Lower lobe of right lung (tissue), 2 donors: ENCODE measurements at regions not wholly inside any gene's neighbourhood (a gene's known extent, or its start where the extent isn't known, plus 50 kb on each side); places are given as distances from the start of the nearest gene placed in this dataset.

ENCODE experiments used
- ATAC-seq, 2 donors: fragments of 200-7000 bp; cut with Tn5 transposase; one replicate each; pipeline ENCODE4 v1.9.1; 2020 to 2022; ENCODE audit warnings: mild to moderate bottlenecking in 2 of 2, moderate library complexity in 2 of 2
- DNase-seq: peaks from one replicate; pipeline ENCODE4 v3.0.0-alpha.2; 2020
- H3K27ac ChIP-seq: fragments of 200-600 bp; one replicate; pipeline ENCODE4 v1.8.0; 2022
- H3K27me3 ChIP-seq: fragments of 200-600 bp; one replicate; pipeline ENCODE4 v1.8.0; 2022; ENCODE audit warnings: low read depth
- H3K36me3 ChIP-seq: fragments of 200-600 bp; one replicate; pipeline ENCODE4 v1.8.0; 2022; ENCODE audit warnings: mild to moderate bottlenecking
- H3K4me1 ChIP-seq: fragments of 200-600 bp; one replicate; pipeline ENCODE4 v1.8.0; 2022
- H3K4me3 ChIP-seq: fragments of 200-600 bp; one replicate; pipeline ENCODE4 v1.8.0; 2022; ENCODE audit warnings: mild to moderate bottlenecking
- H3K9me3 ChIP-seq: fragments of 200-600 bp; one replicate; pipeline ENCODE4 v1.8.0; 2022
- intact Hi-C: fragments of 100-400 bp; cut with DNase I; formaldehyde crosslinking; loops from one replicate; pipeline ENCODE4 v1.11.0; 2022
- TF ChIP-seq, protein P1 (sequence below): fragments of 200-600 bp; IDR thresholded peaks from one replicate; pipeline ENCODE4 v1.8.0; 2022; ENCODE audit warnings: antibody characterized with exemption, mild to moderate bottlenecking
- donor health status: DM: no; HTN: yes; CAD: no; lungs with severe emphysema.

- TF ChIP-seq, protein P1, sequence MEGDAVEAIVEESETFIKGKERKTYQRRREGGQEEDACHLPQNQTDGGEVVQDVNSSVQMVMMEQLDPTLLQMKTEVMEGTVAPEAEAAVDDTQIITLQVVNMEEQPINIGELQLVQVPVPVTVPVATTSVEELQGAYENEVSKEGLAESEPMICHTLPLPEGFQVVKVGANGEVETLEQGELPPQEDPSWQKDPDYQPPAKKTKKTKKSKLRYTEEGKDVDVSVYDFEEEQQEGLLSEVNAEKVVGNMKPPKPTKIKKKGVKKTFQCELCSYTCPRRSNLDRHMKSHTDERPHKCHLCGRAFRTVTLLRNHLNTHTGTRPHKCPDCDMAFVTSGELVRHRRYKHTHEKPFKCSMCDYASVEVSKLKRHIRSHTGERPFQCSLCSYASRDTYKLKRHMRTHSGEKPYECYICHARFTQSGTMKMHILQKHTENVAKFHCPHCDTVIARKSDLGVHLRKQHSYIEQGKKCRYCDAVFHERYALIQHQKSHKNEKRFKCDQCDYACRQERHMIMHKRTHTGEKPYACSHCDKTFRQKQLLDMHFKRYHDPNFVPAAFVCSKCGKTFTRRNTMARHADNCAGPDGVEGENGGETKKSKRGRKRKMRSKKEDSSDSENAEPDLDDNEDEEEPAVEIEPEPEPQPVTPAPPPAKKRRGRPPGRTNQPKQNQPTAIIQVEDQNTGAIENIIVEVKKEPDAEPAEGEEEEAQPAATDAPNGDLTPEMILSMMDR, result no peak
- Histone ChIP-seq H3K9me3 (no peaks in the 10 kb centered on the region), H3K27me3 (peaks cover 8% of the 10 kb centered on the region), H3K27ac (no peak overlapping the region), H3K36me3 (no peaks in the 10 kb centered on the region), H3K4me3 (no peak overlapping the region), H3K4me1 (no peaks in the 10 kb centered on the region)
- intact Hi-C loops, result no loop called here
- ATAC-seq (peak in 1 of 2 donors; percentile 45), DNase-seq (no peak)
These were observed 69.5 kb upstream of the SSX2IP start for GRCh38 chr1:84759756-84760155.

DNA sequence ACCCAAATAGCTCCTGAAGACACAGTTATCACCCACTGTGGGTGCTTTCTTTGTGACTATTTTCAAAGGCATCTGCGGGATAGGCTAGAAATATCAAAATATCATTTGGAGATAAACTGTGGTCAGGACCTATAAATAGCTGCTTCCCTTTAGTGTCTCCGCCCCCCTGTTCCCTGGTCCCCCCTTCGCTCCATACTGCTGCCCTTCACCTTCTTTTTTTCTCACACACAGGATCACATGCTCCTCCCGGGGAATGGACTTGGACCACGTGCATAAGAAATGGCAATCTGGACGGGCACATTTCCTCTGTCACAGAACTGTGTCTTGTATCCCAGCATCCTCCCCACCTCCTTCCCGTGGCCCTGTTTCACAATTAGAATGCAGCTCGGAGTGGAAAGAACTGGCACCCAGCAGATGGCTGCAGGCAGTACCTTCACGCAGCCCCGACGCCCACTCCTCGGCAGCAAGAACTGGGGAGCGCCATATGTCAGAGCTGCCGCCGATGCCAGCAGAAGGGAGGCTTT lies 68.8 kb upstream of the SSX2IP start:
- Histone ChIP-seq H3K4me3 (peak overlapping the region; percentile 20), H3K27ac (no peak overlapping the region), H3K36me3 (no peaks in the 10 kb centered on the region), H3K9me3 (no peaks in the 10 kb centered on the region), H3K4me1 (no peaks in the 10 kb centered on the region), H3K27me3 (peaks cover under 1% of the 10 kb centered on the region)
- DNase-seq (no peak), ATAC-seq (peak; percentile 41 to 58)
- intact Hi-C loops, result no loop called here
- TF ChIP-seq, protein P1, result no peak

GRCh38 chr1:84758476-84758875 lies 68.2 kb upstream of the SSX2IP start:
- ATAC-seq (no peak), DNase-seq (no peak)
- Histone ChIP-seq H3K27ac (no peak overlapping the region), H3K27me3 (no peaks in the 10 kb centered on the region), H3K36me3 (no peaks in the 10 kb centered on the region), H3K4me3 (no peak overlapping the region), H3K9me3 (no peaks in the 10 kb centered on the region), H3K4me1 (no peaks in the 10 kb centered on the region)
- TF ChIP-seq, protein P1, result no peak
- intact Hi-C loops, result no loop called here

DNA sequence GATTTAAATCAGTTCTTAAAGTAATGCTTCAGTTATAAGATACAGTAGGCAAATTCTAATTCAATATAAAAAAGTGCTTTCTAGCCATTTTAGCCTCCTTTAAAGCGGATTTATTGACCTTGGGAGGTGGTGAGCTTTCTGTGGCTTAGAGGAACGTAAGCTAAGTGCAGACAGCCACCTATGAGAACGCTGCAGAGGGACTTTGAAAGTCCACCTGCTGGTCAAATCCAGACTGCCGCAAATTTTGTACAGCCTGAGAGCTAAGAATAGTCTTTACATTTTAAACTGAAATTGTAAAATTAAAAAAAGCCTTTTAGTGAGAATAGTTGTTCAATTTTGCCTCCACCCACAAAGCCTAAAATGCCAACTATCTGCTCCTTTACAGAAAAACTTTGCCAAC lies 67.0 kb upstream of the SSX2IP start:
- Histone ChIP-seq H3K4me1 (no peaks in the 10 kb centered on the region), H3K36me3 (no peaks in the 10 kb centered on the region), H3K9me3 (no peaks in the 10 kb centered on the region), H3K4me3 (no peak overlapping the region), H3K27me3 (no peaks in the 10 kb centered on the region), H3K27ac (no peak overlapping the region)
- TF ChIP-seq, protein P1, result no peak
- intact Hi-C loops, result no loop called here
- DNase-seq, result no peak
- ATAC-seq, result no peak

GRCh38 chr1:84756455-84757082 lies 66.3 kb upstream of the SSX2IP start:
- DNase-seq (no peak), ATAC-seq (no peak)
- TF ChIP-seq, protein P1, result no peak
- no peaks in the 10 kb centered on the region for H3K4me1 ChIP-seq
- H3K27me3 ChIP-seq, result no peaks in the 10 kb centered on the region
- no peak overlapping the region for H3K4me3 ChIP-seq
- no peaks in the 10 kb centered on the region for H3K9me3 ChIP-seq
- intact Hi-C loops, result no loop called here
- no peak overlapping the region for H3K27ac ChIP-seq
- H3K36me3 ChIP-seq, result no peaks in the 10 kb centered on the region
